Stimulated activated CD8-positive, alpha-beta memory T cell treated with anti-CD3 and anti-CD28 coated beads, Interleukin-7, amount 100 ng/mL, for 24 hours (primary cell): ENCODE measurements at regions not wholly inside any gene's neighbourhood (a gene's known extent, or its start where the extent isn't known, plus 50 kb on each side); places are given as distances from the start of the nearest gene placed in this dataset.
"Not testable (repeated sequence)": the region's sequence is repeated elsewhere in the genome, so short reads cannot be mapped to it uniquely, and the experiment has no call there.

Experiments
- DNase-seq: peaks from one replicate; pipeline ENCODE4 v3.0.0-alpha.2; 2020; ENCODE audit warnings: low read depth

DNA sequence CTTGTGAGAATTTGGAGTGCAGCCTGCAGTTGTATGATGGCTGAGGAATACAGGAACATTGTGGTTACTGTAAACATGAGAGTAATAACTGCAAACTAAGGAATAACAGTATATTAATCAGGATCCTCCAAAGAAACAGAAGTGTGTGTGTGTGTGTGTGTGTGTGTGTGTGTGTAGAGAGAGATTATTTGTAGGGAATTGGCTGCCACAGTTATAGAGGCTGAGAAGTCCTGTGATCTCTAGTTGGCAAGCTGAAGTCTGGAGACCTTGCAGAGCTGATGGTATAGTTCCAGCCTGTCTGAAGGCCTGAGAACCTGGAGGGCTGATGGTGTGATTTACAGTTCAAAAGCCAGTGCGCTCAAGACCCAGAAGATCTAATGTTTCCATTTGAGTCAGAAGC lies 273.3 kb upstream of the FRG1 start:
- DNase-seq: not testable (repeated sequence)

DNA sequence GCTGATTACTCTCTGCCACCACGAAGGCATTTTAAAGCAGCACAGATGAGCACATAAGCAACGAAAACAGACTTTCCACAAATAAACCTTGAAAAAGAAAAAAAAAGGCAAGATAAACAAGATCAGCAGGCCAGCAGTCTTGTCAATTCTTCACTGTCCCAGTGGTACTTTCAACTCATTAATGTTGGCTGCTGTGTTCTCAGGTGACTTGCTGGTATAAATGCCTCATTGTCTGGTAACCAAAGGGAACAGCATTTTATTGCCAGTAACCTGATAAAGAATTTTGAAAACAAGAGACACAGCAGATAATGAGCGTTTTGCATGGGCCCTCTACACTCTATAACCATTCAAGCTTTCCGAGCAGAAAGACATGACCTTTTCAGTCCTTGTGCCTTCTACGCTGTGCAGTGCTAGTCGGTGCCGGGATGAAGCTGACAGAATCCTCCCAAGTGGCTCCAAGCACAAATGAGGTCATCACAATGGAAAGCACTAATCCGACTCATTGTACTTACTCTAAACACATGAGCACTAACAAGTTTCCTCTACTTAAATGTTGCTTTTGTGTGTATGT lies 242.9 kb upstream of the FRG1 start:
- not testable (repeated sequence) for DNase-seq

DNA sequence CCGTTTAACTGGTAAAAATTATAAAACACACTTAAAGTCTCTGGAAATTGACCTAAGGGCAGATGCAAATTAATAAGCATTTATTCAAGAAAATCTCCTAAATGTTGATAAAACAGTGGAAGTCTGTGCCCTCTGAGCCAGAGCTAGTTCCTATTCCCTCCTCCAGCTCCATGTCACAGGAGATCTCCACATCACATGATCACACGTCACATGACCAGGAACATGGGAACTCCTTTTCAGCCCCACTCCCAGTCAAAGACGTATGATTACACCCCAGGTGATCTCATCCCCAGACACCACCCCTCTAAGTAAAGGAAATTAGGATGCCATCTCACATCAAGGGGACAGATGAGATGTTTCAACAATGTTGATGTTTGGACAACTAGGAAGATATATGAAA lies 237.7 kb upstream of the FRG1 start:
- not testable (repeated sequence) for DNase-seq

DNA sequence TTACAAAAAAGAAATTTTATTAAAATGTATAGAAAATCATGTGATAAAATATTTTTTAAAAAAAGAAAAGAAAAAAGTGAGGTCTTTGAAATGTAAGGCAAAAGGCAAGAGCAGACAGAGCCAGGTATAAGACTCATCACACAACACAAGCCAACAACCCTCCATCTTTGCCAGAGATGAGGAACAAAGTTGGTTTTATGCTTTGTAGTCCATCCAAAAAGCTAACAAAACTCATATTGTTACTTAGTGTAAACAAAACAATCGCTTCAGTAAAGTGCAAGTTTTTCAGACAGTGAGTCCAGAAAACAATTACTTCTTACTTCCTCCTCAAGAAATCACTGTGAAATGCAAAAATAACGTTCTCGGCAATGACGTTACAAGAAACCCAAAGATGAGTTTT lies 233.9 kb upstream of the FRG1 start:
- not testable (repeated sequence) for DNase-seq

DNA sequence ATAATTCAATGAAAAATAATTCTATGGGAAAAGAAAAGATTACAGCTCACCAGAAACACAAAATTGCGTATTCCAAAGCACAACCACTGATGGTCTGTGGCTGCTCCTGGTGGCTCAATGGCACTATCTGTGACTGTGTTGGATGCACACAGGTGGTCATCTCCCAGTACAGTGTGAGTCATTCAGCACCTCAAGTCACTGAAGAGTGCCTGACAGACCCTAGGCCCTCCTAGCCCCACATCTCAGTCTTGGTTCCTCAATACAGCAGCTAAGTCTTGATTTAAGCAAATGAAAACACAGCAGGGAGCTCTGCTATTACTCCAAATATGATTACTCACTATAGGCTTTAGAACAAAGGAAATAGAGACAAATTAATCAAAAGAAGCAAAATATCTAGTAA lies 233.4 kb upstream of the FRG1 start:
- DNase-seq: not testable (repeated sequence)

DNA sequence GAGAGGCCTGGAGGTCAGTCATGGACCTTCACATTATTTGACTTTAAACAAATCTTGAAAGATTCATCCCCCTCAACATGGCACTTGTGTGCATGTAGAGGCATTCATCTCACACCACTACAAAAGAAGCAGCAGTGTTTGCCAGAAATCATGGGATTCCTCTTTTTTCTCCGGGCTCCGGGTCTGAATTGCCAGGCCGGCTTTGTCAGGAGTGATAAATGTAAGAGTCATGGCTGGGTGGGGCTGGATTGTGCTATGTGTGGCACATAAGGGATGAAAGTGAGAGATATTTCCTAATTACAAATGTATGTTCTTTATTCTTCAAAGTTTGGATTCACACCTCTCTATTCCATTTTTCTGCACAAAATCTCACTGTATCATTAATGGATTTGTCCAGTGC lies 228.7 kb upstream of the FRG1 start:
- DNase-seq: not testable (repeated sequence)

- DNase-seq: not testable (repeated sequence)
These were observed 219.4 kb upstream of the FRG1 start for GRCh38 chr4:189721016-189721993.

DNA sequence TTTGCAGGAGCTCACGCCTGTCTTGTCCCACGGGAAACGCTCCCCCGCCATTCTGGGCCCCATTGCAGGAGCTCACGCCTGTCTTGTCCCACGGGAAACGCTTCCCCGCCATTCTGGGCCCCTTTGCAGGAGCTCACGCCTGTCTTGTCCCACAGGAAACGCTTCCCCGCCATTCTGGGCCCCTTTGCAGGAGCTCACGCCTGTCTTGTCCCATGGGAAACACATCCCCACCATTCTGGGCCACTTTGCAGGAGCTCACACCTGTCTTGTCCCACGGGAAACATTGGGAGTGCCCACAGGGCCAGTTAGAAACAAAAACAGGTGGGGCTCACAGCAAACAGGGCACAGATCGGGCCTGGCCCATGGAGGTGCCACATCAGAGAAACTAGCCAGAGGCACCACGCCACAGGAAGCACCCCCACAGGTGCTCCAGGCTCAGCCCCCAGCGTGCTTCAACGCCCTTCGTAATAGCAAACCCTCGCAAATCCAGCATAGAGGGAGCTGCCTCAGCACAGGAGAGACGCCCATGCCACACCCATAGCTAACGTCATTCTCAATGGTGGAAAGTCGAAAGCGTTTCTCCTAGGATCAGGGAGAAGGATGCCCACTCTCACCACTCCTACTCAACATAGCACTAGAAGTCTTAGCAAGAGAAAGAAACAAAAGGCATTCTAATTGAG lies 218.2 kb upstream of the FRG1 start:
- not testable (repeated sequence) for DNase-seq

DNA sequence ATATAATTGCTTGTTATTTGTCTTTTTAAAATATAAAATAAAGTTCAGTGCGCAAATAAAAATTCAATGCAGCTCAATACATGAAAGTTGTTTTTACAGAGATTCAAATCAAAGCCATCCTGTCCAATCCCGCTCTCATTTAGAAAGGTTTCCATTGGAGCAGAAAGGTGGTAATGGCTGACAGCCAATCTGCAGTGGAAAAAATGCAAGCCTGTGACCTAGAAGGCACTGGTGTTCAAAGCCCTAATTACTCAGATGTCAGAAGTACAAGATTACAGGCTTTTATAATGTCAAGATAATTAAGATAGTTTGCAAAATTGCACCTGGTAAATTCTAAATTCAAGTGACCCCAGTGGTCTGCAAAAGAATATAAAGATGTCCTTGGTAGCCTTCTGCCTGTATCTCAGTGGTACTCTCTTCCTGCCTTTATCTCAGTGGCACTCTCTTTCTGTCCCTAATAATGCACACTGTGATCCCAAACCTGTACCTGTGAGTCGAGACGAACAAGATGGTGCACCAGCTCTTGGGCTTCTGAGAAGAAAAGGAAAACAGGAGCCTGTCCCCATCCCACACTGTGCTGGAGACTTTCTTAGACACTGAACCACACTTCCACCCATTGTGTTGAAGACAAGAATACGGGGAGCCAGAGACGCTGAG lies 212.6 kb upstream of the FRG1 start:
- not testable (repeated sequence) for DNase-seq

- not testable (repeated sequence) for DNase-seq
These were observed 208.7 kb upstream of the FRG1 start for GRCh38 chr4:189731989-189732388.

GRCh38 chr4:189733507-189733906 lies 207.2 kb upstream of the FRG1 start:
- DNase-seq: not testable (repeated sequence)

DNA sequence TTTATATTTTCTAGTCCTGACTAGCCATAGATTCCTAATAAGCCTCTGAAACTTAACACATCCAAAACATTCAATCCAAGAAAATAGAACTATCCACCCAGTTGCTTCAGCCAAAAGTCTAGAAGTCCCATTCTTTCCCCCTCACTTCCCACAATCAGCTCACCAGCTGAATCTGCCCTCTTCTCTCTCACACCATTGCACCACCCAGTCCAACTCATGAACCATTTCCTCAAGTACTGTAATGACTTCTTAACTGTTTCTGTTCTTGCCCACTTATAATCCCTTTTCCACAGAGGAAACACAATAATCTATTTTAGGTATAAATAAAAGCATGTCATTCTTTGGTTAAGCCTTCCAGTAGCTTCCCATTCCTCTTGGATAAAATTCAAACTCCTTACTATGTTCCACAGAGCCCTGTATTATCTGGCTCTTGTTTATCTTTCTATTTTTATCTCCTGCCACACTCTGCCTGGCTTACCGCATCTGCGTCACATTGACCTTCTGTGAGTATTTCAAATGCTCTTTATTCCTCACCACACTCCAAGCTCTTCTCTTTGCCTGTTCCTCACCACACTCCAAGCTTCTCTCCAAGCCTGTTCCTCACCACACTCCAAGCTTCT lies 205.9 kb upstream of the FRG1 start:
- not testable (repeated sequence) for DNase-seq

- not testable (repeated sequence) for DNase-seq
These were observed 204.0 kb upstream of the FRG1 start for GRCh38 chr4:189736656-189737055.

- DNase-seq: not testable (repeated sequence)
These were observed 200.6 kb upstream of the FRG1 start for GRCh38 chr4:189740118-189740517.

GRCh38 chr4:189740873-189741272 lies 199.8 kb upstream of the FRG1 start:
- DNase-seq: no peak

- DNase-seq: not testable (repeated sequence)
These were observed 187.6 kb upstream of the FRG1 start for GRCh38 chr4:189753092-189753491.

DNA sequence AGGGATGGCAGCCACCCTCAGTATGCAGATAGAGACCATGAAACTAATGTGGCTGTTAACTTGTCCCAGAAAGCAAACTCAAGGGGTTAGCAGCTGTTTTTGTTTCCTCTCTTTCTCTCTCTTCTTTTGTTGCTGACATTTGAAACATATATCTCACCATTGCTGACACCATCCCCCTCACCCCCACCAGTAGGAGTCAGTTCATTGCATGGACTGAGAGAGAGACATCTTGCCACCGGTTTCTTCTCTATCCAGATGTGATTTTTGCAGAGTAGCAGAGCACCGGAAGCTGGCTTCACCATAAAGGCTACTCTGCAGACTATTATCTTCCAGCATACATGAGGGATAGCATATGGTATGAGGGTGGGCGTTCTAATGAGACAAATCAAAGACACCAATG lies 177.1 kb upstream of the FRG1 start:
- no peak for DNase-seq

- DNase-seq: no peak
These were observed 175.4 kb upstream of the FRG1 start for GRCh38 chr4:189765301-189765700.

- no peak for DNase-seq
These were observed 174.9 kb upstream of the FRG1 start for GRCh38 chr4:189765736-189766135.

DNA sequence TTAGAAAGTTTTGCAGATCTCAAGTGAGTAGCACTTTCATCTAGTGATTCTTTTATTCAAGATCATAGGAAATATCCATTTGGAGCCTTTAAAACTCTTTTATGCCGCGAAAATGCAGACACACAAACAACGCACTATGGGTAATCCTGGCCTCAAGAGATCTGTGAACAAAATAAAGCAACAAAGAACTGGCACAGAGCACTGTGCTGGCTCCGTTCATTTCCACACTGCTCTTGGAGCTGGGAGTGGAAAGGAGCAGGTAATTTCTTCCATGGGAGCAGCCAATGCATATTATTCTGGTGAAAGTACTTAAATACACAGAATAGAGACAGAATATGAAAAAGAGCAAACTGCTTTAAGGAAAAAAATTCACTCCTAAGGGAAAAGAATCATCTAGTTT lies 172.7 kb upstream of the FRG1 start:
- no peak for DNase-seq

DNA sequence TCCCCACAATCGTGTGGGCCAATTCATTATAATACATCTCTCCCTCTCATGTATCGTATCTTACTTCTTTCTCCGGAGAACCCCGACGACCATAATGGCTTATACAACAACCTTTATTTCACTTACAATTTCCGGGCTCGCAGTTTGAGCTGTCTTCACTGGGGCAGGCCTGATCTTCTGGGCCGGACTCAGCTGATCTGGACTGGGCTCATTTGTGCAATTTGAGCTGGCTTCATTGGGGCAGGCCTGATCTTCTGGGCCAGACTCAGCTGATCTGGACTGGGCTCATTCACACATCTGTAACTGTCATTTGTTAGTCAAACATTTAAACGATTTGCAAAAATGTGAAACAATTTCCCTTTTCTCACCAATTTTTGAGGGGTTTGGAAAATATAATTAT lies 171.5 kb upstream of the FRG1 start:
- DNase-seq: no peak
